HEK293 (cell line): ENCODE measurements at regions not wholly inside any gene's neighbourhood (a gene's known extent, or its start where the extent isn't known, plus 50 kb on each side); places are given as distances from the start of the nearest gene placed in this dataset.

Experiments used
- CTCF ChIA-PET: fragments of 350-600 bp; formaldehyde crosslinking; extraction: SDS; loops from one replicate; lab custom pipeline; 2021; ENCODE audit warnings: antibody characterized with exemption; lab: Yijun Ruan, JAX
- POLR2A ChIA-PET: fragments of 300-600 bp; formaldehyde crosslinking; extraction: SDS; loops from one replicate; lab custom pipeline; 2020; ENCODE audit warnings: antibody characterized with exemption, inconsistent platforms; lab: Yijun Ruan, JAX
- H3K27ac ChIP-seq: fragments of 200-500 bp; sonication (Bioruptor generic); 2 replicates; pipeline ENCODE4 v1.5.1; 2014; ENCODE audit warnings: low read depth, low read length, control low read depth, inconsistent platforms; ENCODE audit errors: extremely low read depth
- H3K36me3 ChIP-seq, 2 experiments: fragments of 200-500 bp in 1 of 2; sonication (Bioruptor generic) in 1 of 2; 1 replicate in 1 of 2; 2 replicates in 1 of 2; pipeline ENCODE4 v1.5.1; 2014 to 2017; ENCODE audit warnings: inconsistent platforms in 2 of 2, low read length in 2 of 2; ENCODE audit not compliant: control insufficient read depth in 2 of 2, insufficient read depth in 1 of 2
- H3K4me1 ChIP-seq: fragments of 200-500 bp; sonication (Bioruptor generic); 2 replicates; pipeline ENCODE4 v1.5.1; 2014; ENCODE audit warnings: mild to moderate bottlenecking, low read length, inconsistent platforms; ENCODE audit not compliant: control insufficient read depth, insufficient read depth
- H3K4me3 ChIP-seq: 2 replicates; pipeline ENCODE4 v1.5.1; 2011; ENCODE audit warnings: low read depth, mild to moderate bottlenecking, control low read depth, low read length, moderate library complexity
- H3K9me3 ChIP-seq: fragments of 200-500 bp; sonication (Bioruptor generic); 2 replicates; pipeline ENCODE4 v1.5.1; 2014; ENCODE audit warnings: low read depth, low read length, inconsistent platforms; ENCODE audit not compliant: control insufficient read depth, insufficient read depth
- GLI4 ChIP-seq: fragments of 450-650 bp; formaldehyde crosslinking; IDR thresholded peaks from 2 replicates; pipeline ENCODE4 v1.5.1; 2016; ENCODE audit warnings: missing biosample characterization, missing genetic modification characterization
- HOXC10 ChIP-seq: sonication (generic); formaldehyde crosslinking; IDR thresholded peaks from 2 replicates; pipeline ENCODE4 v1.8.1; 2023; ENCODE audit warnings: mild to moderate bottlenecking, missing genetic modification reagents
- KLF7 ChIP-seq: fragments of 450-650 bp; formaldehyde crosslinking; IDR thresholded peaks from 2 replicates; pipeline ENCODE4 v1.5.1; 2016; ENCODE audit warnings: missing biosample characterization, missing genetic modification characterization, borderline replicate concordance
- PRDM6 ChIP-seq: fragments of 450-650 bp; formaldehyde crosslinking; IDR thresholded peaks from 2 replicates; pipeline ENCODE4 v1.5.1; 2017; ENCODE audit warnings: missing biosample characterization, missing genetic modification characterization
- SP2 ChIP-seq: fragments of 450-650 bp; formaldehyde crosslinking; IDR thresholded peaks from 2 replicates; pipeline ENCODE4 v1.5.1; 2016; ENCODE audit warnings: missing biosample characterization, missing genetic modification characterization
- ZBTB44 ChIP-seq: fragments of 450-650 bp; IDR thresholded peaks from 2 replicates; pipeline ENCODE4 v1.5.1; 2018; ENCODE audit warnings: missing biosample characterization, mild to moderate bottlenecking, missing genetic modification characterization
- ZBTB48 ChIP-seq: fragments of 450-650 bp; formaldehyde crosslinking; IDR thresholded peaks from 2 replicates; pipeline ENCODE4 v1.5.1; 2016; ENCODE audit warnings: missing biosample characterization, missing genetic modification characterization
- ZNF146 ChIP-seq: fragments of 450-650 bp; formaldehyde crosslinking; IDR thresholded peaks from 2 replicates; pipeline ENCODE4 v1.5.1; 2016; ENCODE audit warnings: missing biosample characterization, missing genetic modification characterization
- ZNF184 ChIP-seq: fragments of 450-650 bp; IDR thresholded peaks from 2 replicates; pipeline ENCODE4 v1.5.1; 2018; ENCODE audit warnings: missing biosample characterization, mild to moderate bottlenecking, missing genetic modification characterization
- ZNF202 ChIP-seq: fragments of 450-650 bp; formaldehyde crosslinking; IDR thresholded peaks from 2 replicates; pipeline ENCODE4 v1.5.1; 2016; ENCODE audit warnings: missing biosample characterization, missing genetic modification characterization, borderline replicate concordance
- ZNF391 ChIP-seq: fragments of 450-650 bp; formaldehyde crosslinking; IDR thresholded peaks from 2 replicates; pipeline ENCODE4 v1.5.1; 2016; ENCODE audit warnings: low read depth, missing biosample characterization, missing genetic modification characterization, borderline replicate concordance
- ZNF510 ChIP-seq: fragments of 450-650 bp; formaldehyde crosslinking; IDR thresholded peaks from 2 replicates; pipeline ENCODE4 v1.5.1; 2018; ENCODE audit warnings: mild to moderate bottlenecking, missing genetic modification characterization, missing biosample characterization; ENCODE audit not compliant: insufficient replicate concordance
- ZNF529 ChIP-seq: fragments of 450-650 bp; formaldehyde crosslinking; IDR thresholded peaks from 2 replicates; pipeline ENCODE4 v1.5.1; 2017; ENCODE audit warnings: missing genetic modification characterization, missing biosample characterization; ENCODE audit not compliant: insufficient replicate concordance
- ZNF530 ChIP-seq: fragments of 450-650 bp; formaldehyde crosslinking; IDR thresholded peaks from 2 replicates; pipeline ENCODE4 v1.5.1; 2016; ENCODE audit warnings: low read depth, missing biosample characterization, missing genetic modification characterization
- ZNF558 ChIP-seq: fragments of 450-650 bp; formaldehyde crosslinking; IDR thresholded peaks from 2 replicates; pipeline ENCODE4 v1.5.1; 2016; ENCODE audit warnings: missing biosample characterization, missing genetic modification characterization
- ZNF76 ChIP-seq: fragments of 450-650 bp; formaldehyde crosslinking; IDR thresholded peaks from 2 replicates; pipeline ENCODE4; 2016; ENCODE audit warnings: low read depth, missing biosample characterization, missing genetic modification characterization, borderline replicate concordance
- ZNF792 ChIP-seq: fragments of 450-650 bp; formaldehyde crosslinking; IDR thresholded peaks from 2 replicates; pipeline ENCODE4 v1.5.1; 2016; ENCODE audit warnings: missing biosample characterization, missing genetic modification characterization
- TF ChIP-seq, protein P1 (sequence below): fragments of 450-650 bp; formaldehyde crosslinking; optimal IDR thresholded peaks from 2 replicates; pipeline ENCODE3; 2016; ENCODE audit warnings: missing biosample characterization, mild to moderate bottlenecking, missing genetic modification characterization
- TF ChIP-seq, protein P2 (sequence below): fragments of 450-650 bp; formaldehyde crosslinking; IDR thresholded peaks from 2 replicates; pipeline ENCODE4 v1.5.1; 2017; ENCODE audit warnings: missing biosample characterization, missing genetic modification characterization
- TF ChIP-seq, protein P3 (sequence below): fragments of 450-650 bp; formaldehyde crosslinking; IDR thresholded peaks from 2 replicates; pipeline ENCODE4 v1.5.1; 2016; ENCODE audit warnings: missing biosample characterization, missing genetic modification characterization, low read depth

DNA sequence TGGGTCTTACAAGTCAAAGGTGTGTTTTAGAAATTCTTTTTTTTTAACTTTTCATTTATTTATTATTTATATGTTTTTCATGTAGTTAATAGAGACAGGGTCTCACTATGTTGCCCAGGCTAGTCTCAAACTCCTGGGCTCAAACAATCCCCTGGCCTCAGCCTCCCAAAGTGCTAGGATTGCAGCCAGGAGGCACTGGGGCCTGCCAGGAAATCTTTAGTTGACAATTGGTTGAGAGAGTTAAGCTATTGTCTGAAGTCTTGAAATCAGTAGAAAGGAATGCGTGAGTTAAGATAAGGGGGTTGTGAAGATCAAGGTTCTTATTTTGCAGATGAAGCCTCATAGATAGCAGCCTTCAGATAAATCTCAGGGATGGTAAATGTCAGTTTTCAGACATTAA is 245.4 kb upstream of the GALNT17 start:
- H3K27ac ChIP-seq: no peak overlapping the region
- TF ChIP-seq SP2 (tag by site-specific recombination) (no peak), HOXC10 (CRISPR knock-in tag) (no peak)
- TF ChIP-seq, all 188 proteins: peak for 0
- Histone ChIP-seq H3K4me3 (no peak overlapping the region), H3K36me3 (no peaks in the 10 kb centered on the region), H3K4me1 (no peaks in the 10 kb centered on the region), H3K9me3 (no peaks in the 10 kb centered on the region)
- ChIA-PET CTCF (interaction anchor here (0.6 kb wide), 1 partner anchor 29 kb away, joined by 3 read pairs; no protein-coding TSS in a partner anchor), POLR2A (no interaction called here)

- Histone ChIP-seq H3K9me3 (no peaks in the 10 kb centered on the region), H3K27ac (no peak overlapping the region), H3K36me3 (no peaks in the 10 kb centered on the region), H3K4me1 (no peaks in the 10 kb centered on the region), H3K4me3 (no peak overlapping the region)
- POLR2A ChIA-PET: no interaction called here
- TF ChIP-seq ZNF510: no peak
- TF ChIP-seq ZNF529 (tag by site-specific recombination): no peak
- TF ChIP-seq ZNF558 (tag by site-specific recombination): no peak
- TF ChIP-seq, protein P1, sequence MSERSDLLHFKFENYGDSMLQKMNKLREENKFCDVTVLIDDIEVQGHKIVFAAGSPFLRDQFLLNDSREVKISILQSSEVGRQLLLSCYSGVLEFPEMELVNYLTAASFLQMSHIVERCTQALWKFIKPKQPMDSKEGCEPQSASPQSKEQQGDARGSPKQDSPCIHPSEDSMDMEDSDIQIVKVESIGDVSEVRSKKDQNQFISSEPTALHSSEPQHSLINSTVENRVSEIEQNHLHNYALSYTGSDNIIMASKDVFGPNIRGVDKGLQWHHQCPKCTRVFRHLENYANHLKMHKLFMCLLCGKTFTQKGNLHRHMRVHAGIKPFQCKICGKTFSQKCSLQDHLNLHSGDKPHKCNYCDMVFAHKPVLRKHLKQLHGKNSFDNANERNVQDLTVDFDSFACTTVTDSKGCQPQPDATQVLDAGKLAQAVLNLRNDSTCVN (tag by site-specific recombination): no peak
- TF ChIP-seq, protein P2, sequence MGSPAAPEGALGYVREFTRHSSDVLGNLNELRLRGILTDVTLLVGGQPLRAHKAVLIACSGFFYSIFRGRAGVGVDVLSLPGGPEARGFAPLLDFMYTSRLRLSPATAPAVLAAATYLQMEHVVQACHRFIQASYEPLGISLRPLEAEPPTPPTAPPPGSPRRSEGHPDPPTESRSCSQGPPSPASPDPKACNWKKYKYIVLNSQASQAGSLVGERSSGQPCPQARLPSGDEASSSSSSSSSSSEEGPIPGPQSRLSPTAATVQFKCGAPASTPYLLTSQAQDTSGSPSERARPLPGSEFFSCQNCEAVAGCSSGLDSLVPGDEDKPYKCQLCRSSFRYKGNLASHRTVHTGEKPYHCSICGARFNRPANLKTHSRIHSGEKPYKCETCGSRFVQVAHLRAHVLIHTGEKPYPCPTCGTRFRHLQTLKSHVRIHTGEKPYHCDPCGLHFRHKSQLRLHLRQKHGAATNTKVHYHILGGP (tag by site-specific recombination): no peak
- TF ChIP-seq ZNF792: no peak
- TF ChIP-seq ZNF202: no peak
- TF ChIP-seq ZNF146: no peak
- TF ChIP-seq PRDM6 (tag by site-specific recombination): no peak
- no peak for TF ChIP-seq ZNF530 (tag by site-specific recombination)
- no peak for TF ChIP-seq KLF7 (tag by site-specific recombination)
- TF ChIP-seq, protein P3, sequence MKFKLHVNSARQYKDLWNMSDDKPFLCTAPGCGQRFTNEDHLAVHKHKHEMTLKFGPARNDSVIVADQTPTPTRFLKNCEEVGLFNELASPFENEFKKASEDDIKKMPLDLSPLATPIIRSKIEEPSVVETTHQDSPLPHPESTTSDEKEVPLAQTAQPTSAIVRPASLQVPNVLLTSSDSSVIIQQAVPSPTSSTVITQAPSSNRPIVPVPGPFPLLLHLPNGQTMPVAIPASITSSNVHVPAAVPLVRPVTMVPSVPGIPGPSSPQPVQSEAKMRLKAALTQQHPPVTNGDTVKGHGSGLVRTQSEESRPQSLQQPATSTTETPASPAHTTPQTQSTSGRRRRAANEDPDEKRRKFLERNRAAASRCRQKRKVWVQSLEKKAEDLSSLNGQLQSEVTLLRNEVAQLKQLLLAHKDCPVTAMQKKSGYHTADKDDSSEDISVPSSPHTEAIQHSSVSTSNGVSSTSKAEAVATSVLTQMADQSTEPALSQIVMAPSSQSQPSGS (tag by site-specific recombination): no peak
- no peak for TF ChIP-seq ZNF76 (tag by site-specific recombination)
- no peak for TF ChIP-seq ZBTB48 (tag by site-specific recombination)
- TF ChIP-seq ZNF391 (tag by site-specific recombination): no peak
- no peak for TF ChIP-seq ZBTB44 (tag by site-specific recombination)
- TF ChIP-seq ZNF184 (tag by site-specific recombination): no peak
- TF ChIP-seq GLI4 (tag by site-specific recombination): no peak
- CTCF ChIA-PET: no interaction called here
Measured at GRCh38 chr7:70887186-70887585, 244.8 kb upstream of the GALNT17 start.
